RWPE1 (cell line): ENCODE measurements at regions not wholly inside any gene's neighbourhood (a gene's known extent, or its start where the extent isn't known, plus 50 kb on each side); places are given as distances from the start of the nearest gene placed in this dataset.
A peak's percentile ranks its signal among the peaks of the same experiment; 100 is the strongest.

Source experiments
- CTCF ChIA-PET: fragments of 350-600 bp; sonication (Branson Sonifier 250); formaldehyde crosslinking; extraction: SDS; loops from one replicate; lab custom pipeline; 2021; lab: Yijun Ruan, JAX
- POLR2A ChIA-PET: fragments of 400-600 bp; formaldehyde crosslinking; extraction: SDS; loops from one replicate; lab custom pipeline; 2020; ENCODE audit warnings: antibody characterized with exemption; ENCODE audit not compliant: low non-redundant PET; lab: Yijun Ruan, JAX
- DNase-seq: peaks from one replicate; pipeline ENCODE4 v3.0.0; 2012; ENCODE audit warnings: low spot score
- H3K27ac ChIP-seq: fragments of 450-650 bp; 2 replicates; pipeline ENCODE4 v1.5.1; 2017
- TF ChIP-seq, protein P1 (sequence below): fragments of 450-650 bp; conservative IDR thresholded peaks from 2 replicates; pipeline ENCODE4 v1.5.1; 2017; ENCODE audit warnings: low read depth, mild to moderate bottlenecking

DNA sequence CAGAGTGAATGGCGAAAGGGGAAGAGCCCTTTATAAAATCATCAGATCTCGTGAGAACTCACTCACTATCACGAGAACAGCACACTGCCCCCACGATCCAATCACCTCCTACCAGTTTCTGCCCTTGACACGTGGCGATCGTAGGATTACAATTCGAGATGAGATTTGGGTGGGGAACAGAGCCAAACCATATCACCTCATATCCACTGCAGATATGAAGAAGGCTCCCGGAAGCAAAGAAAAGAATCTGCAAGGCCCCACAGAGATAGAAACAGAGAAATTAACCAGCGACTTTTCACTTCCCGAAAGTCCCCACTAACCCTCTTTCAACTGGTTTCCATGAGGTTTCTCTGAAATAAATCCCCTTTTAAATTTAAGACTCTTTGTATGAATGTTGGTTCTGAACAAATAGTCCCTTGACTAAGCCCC lies 86.2 kb upstream of the IRF2BP2 start:
- TF ChIP-seq, protein P1, sequence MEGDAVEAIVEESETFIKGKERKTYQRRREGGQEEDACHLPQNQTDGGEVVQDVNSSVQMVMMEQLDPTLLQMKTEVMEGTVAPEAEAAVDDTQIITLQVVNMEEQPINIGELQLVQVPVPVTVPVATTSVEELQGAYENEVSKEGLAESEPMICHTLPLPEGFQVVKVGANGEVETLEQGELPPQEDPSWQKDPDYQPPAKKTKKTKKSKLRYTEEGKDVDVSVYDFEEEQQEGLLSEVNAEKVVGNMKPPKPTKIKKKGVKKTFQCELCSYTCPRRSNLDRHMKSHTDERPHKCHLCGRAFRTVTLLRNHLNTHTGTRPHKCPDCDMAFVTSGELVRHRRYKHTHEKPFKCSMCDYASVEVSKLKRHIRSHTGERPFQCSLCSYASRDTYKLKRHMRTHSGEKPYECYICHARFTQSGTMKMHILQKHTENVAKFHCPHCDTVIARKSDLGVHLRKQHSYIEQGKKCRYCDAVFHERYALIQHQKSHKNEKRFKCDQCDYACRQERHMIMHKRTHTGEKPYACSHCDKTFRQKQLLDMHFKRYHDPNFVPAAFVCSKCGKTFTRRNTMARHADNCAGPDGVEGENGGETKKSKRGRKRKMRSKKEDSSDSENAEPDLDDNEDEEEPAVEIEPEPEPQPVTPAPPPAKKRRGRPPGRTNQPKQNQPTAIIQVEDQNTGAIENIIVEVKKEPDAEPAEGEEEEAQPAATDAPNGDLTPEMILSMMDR: no peak
- no peak overlapping the region for H3K27ac ChIP-seq
- no peak for DNase-seq
- ChIA-PET POLR2A (no interaction called here), CTCF (no interaction called here)

DNA sequence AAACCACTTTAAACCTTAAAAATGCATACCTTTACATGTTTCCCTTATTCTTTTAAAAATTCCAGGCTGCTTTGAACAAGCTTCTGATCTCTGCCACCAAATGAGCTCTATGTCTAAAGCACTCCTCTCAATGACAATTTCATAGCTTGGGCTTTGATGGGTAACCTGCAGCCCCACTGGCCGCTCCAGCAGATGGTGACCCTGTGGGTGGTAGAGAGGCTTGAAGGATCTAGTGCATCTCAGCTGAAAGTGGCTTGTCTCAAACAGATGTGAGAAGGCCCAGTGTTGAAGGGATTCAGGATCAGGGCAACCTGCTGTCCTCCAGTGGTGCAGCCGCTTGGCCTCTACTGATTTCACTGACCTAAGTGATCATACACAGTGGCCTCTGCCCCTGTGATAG lies 84.7 kb upstream of the IRF2BP2 start:
- POLR2A ChIA-PET: no interaction called here

DNA sequence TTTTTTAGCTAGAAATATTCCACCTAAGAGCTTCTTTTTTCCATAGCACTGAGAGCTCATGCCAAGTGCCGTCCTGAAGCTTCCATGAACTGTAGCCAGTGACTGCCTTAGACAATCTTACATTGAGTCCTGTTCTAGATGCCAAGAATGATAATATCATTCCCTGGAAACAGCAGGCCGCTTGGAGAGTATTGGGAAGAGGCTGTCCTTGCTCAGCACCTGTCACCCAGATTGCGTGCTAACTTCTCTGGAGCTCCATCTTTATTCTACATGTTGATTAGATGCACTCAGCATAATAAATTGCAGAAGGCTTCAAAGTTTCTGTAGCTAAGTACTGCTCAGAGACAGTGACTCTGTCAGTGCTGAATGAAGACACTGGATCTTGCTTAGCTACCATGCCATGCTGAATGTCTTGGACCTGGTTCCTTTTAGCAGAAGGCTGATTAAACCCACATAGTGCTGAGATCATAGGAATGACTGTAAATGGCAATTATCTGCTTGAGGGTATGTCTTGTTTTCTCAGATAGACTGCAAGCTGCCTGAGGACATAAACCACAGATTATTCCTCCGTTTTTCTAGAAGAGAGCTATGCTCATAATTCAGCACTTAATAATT lies 83.1 kb upstream of the IRF2BP2 start:
- no peak for DNase-seq
- H3K27ac ChIP-seq: no peak overlapping the region
- POLR2A ChIA-PET: no interaction called here
- CTCF ChIA-PET: no interaction called here
- TF ChIP-seq, protein P1: no peak

More for the DNA sequence above, 84.7 kb upstream of the IRF2BP2 start:
- TF ChIP-seq, protein P1: no peak
- no peak overlapping the region for H3K27ac ChIP-seq
- DNase-seq: no peak
- CTCF ChIA-PET: no interaction called here

DNA sequence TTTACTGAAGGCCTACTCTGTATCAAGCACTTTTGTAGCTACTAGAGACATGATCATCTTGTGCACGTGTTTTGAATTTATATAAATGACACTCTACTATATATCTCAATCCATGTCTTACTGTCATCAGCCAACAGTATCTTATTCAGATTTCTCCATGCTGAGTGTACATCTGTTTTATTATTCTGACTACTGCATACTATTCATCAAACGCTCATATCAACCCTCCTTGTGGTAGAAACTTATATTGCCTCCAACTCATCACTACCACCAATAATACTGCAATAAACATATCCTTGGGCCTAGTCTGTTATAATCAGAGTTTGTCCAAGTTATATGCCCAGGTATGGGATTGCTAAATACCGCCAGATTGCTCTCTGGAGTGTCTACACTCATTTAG lies 81.6 kb upstream of the IRF2BP2 start:
- ChIA-PET POLR2A (no interaction called here), CTCF (no interaction called here)
- H3K27ac ChIP-seq: no peak overlapping the region
- TF ChIP-seq, protein P1: no peak
- DNase-seq: peak; percentile 44

DNA sequence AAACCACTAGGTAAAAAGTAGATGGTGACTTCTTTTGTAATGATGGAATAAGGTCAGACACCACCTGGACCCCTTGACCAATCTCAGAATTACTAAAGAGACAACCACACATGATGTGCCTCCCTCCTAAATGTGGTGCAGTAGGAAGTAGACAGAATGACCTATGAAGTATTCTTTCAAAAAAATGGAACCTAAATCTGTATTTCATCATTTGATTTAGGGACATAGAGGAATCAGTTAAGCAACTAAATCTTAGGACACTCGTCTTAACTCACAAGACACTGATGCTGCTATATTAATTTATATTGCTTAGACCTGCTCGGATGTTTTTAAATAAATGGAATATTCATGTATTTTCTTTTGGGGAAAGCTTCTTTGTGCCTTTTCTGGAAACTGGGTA lies 80.9 kb upstream of the IRF2BP2 start:
- POLR2A ChIA-PET: no interaction called here

DNA sequence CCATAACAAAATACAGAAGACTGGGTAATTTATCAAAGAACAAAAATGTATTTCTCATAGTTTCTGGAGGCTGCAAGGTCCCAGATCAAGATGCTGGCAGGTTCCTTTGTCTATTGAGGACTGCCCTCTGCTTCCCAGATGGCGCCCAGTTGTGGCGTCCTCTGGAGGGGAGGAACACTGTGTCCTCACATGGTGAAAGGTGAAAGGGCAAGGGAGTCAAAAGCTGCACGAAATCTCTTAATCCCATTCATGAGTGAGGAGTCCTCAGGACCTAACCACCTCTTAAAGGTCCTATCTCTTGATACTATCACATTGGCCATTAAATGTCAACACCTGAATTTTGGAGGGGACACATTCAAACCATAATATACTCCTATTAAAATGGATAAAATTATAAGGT lies 79.3 kb upstream of the IRF2BP2 start:
- ChIA-PET CTCF (no interaction called here), POLR2A (no interaction called here)
- no peak overlapping the region for H3K27ac ChIP-seq
- DNase-seq: no peak
- TF ChIP-seq, protein P1: no peak

More for the DNA sequence above, 80.9 kb upstream of the IRF2BP2 start:
- H3K27ac ChIP-seq: no peak overlapping the region
- DNase-seq: no peak
- CTCF ChIA-PET: no interaction called here
- TF ChIP-seq, protein P1: no peak
